ENCODE measurements at regions not wholly inside any gene's neighbourhood (a gene's known extent, or its start where the extent isn't known, plus 50 kb on each side); places are given as distances from the start of the nearest gene placed in this dataset.

DNA sequence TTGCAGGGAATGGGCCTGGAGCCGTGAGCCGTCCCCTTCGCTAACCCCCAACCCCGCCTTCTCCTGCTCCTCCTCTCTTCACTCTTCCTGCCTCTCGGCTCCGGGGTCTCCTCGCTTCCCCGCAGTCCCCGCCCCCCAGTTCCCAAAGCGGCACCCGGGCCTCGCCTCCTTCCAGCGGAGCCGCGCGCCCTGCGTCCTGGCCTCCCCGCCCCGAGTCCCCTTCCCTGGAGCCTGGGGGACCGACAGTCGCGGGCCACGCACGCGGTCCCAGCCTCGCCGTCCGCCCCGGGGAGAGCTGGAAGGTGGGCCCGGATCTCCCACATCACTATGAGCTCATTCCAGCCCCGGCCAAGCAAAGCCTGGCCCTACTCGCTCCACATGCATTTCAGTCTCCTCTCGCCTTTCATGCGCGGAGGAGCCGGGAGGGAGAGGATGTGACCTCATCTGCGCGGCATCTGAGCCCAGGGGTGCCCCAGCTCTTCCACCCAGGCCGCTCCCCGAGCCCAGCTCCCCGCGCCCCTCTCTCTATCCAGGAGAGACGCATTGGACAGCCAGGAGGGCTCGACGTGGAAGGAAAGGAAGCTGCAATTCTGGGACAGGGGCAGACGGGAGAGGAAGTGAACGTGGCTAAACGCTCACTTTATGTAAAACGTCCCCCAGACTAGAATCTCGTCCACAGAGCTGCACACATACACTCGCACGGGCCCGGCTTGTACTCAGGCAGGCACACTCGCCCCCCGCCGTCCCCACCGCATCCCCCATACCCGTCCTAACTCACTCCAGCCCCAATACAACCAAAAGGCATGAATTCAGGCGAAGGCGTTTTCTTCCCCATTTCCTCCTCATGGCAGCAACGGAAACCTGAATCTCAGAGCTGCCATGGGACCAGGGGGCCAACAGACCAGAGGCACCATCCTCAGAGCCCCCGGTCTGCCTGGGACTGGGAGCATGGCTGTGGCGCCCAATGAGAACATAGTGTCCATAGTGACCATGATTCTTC is 108.7 kb upstream of the CCND2 start:
- H3K27ac ChIP-seq (ENCODE audit: low read depth in 2 of 2, low read length in 1 of 2), result no peak overlapping the region
- no peaks in the 10 kb centered on the region; the same call in 1 of the 2 replicates for H3K27me3 ChIP-seq (ENCODE audit: insufficient read depth)
- H3K9ac ChIP-seq, result no peak overlapping the region
- peak overlapping the region; percentile 66 for H3K4me2 ChIP-seq
- POLR2A ChIA-PET, result no interaction called here
- H2AFZ ChIP-seq (ENCODE audit: low read depth), result peak overlapping the region; percentile 72; the same call in 1 of the 2 replicates
- no peaks in the 10 kb centered on the region for H3K4me1 ChIP-seq (ENCODE audit: control insufficient read depth in 1 of 2, insufficient read depth in 2 of 2, low read depth in 1 of 2, low read length in 1 of 2)
- H4K20me1 ChIP-seq (ENCODE audit: insufficient read depth), result no peaks in the 10 kb centered on the region
- TF ChIP-seq, protein P1, sequence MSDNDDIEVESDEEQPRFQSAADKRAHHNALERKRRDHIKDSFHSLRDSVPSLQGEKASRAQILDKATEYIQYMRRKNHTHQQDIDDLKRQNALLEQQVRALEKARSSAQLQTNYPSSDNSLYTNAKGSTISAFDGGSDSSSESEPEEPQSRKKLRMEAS (IDR thresholded peaks at IDR 0.05; ENCODE audit: low read depth), result 0 out of 2 replicates have a peak, but pooled peaks have one; percentile 45
- no peak for TF ChIP-seq ELF1 (IDR thresholded peaks at IDR 0.05)
- 7% methylated on average over 42 of the region's 63 CpGs for WGBS (ENCODE audit: low lambda C conversion rate)
- no peaks in the 10 kb centered on the region for H3K79me2 ChIP-seq (ENCODE audit: insufficient read depth)
- H3K9me2 ChIP-seq, result no peaks in the 10 kb centered on the region
- H3K9me3 ChIP-seq, result no peaks in the 10 kb centered on the region
- DNase-seq, result no peak
- H3K4me3 ChIP-seq (ENCODE audit: low read depth in 2 of 2, low read length in 1 of 2), result peak overlapping the region in 1 of 2 experiments; percentile 43; a peak in 3 of 4 replicates
- H3F3A ChIP-seq (replicated peaks; ENCODE audit: insufficient read depth), result no peaks in the 10 kb centered on the region
- CTCF ChIA-PET, result interaction anchor here (1.0 kb wide), 1 partner anchor 10 kb away, joined by 3 read pairs; no protein-coding TSS in a partner anchor
- H3K36me3 ChIP-seq (replicated peaks in 1 of 2; ENCODE audit: control insufficient read depth in 1 of 2, insufficient read depth in 2 of 2, low read length in 1 of 2), result no peaks in the 10 kb centered on the region

DNA sequence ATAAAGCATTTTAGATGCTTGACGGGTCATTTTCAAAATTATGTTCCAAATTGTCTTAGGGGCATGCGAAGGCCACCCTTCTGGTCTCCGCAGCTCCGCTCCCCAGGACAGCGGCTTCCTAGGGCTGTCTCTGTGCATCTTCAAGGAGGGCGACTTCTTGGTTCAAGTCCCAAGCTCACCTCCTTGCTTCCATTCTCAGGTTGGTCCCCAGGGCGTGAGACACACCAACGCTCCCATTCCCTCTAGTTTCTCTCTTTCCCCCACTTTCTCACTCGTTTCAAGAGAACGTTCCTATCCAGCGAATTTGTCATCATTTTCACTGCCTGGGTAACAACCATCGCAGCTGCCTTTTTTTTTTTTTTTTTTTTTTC is 109.4 kb upstream of the CCND2 start:
- no peaks in the 10 kb centered on the region; the same call in 1 of the 2 replicates for H3K27me3 ChIP-seq (ENCODE audit: insufficient read depth)
- ChIA-PET POLR2A (no interaction called here), CTCF (no interaction called here)
- H3K4me2 ChIP-seq, result peak overlapping the region; percentile 66
- H3K9me3 ChIP-seq, result no peaks in the 10 kb centered on the region
- no peak for TF ChIP-seq NFIC (IDR thresholded peaks at IDR 0.05; ENCODE audit: borderline replicate concordance)
- TF ChIP-seq TEAD4 (IDR thresholded peaks at IDR 0.05; ENCODE audit: borderline replicate concordance, insufficient read depth), result no peak
- no peak for TF ChIP-seq FOXJ3 (CRISPR knock-in tag; IDR thresholded peaks at IDR 0.05)
- H3K9ac ChIP-seq, result no peak overlapping the region
- H3K4me3 ChIP-seq (ENCODE audit: low read depth in 2 of 2, low read length in 1 of 2), result no peak overlapping the region
- DNase-seq, result no peak
- H3K36me3 ChIP-seq (replicated peaks in 1 of 2; ENCODE audit: control insufficient read depth in 1 of 2, insufficient read depth in 2 of 2, low read length in 1 of 2), result no peaks in the 10 kb centered on the region
- no peak overlapping the region for H3K27ac ChIP-seq (ENCODE audit: low read depth in 2 of 2, low read length in 1 of 2)
- H3K4me1 ChIP-seq (ENCODE audit: control insufficient read depth in 1 of 2, insufficient read depth in 2 of 2, low read depth in 1 of 2, low read length in 1 of 2), result no peaks in the 10 kb centered on the region
- H3K9me2 ChIP-seq, result no peaks in the 10 kb centered on the region
- no peaks in the 10 kb centered on the region for H3F3A ChIP-seq (replicated peaks; ENCODE audit: insufficient read depth)
- H3K79me2 ChIP-seq (ENCODE audit: insufficient read depth), result no peaks in the 10 kb centered on the region
- H2AFZ ChIP-seq (ENCODE audit: low read depth), result 0 out of 2 replicates have a peak overlapping the region, but pooled peaks have one; percentile 72
- 23% methylated on average over 12 of the region's 12 CpGs for WGBS (ENCODE audit: low lambda C conversion rate)
- no peaks in the 10 kb centered on the region for H4K20me1 ChIP-seq (ENCODE audit: insufficient read depth)

DNA sequence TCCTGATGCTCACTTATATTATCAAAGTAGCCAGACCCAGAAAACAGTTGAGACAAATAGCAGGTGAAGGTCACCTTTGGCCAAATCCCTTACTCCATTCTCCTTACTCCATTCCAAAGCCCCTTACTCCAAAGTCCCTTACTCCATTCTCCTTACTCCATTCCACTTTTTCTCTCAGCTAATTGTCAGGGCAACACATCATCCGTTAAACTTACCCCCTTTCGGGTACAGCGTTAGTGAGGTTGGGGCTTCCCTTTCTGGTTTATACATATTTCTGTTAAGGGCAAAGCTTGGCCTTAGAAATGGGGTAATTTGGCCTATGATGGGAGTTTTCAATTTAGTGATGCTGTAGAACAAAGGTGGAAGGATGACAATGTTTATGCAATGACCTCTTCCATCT is 111.8 kb upstream of the CCND2 start:
- no peaks in the 10 kb centered on the region for H3K79me2 ChIP-seq (ENCODE audit: insufficient read depth)
- no peak for DNase-seq
- H3K9me3 ChIP-seq, result no peaks in the 10 kb centered on the region
- H3K27ac ChIP-seq (ENCODE audit: low read depth in 2 of 2, low read length in 1 of 2), result no peak overlapping the region
- no peak overlapping the region for H3K4me2 ChIP-seq
- H4K20me1 ChIP-seq (ENCODE audit: insufficient read depth), result no peaks in the 10 kb centered on the region
- no peaks in the 10 kb centered on the region; the same call in 1 of the 2 replicates for H3K27me3 ChIP-seq (ENCODE audit: insufficient read depth)
- WGBS (ENCODE audit: low lambda C conversion rate), result 19% methylated on average over 3 of the region's 3 CpGs
- H3K4me3 ChIP-seq (ENCODE audit: low read depth in 2 of 2, low read length in 1 of 2), result no peak overlapping the region
- TF ChIP-seq FOXJ3 (CRISPR knock-in tag; IDR thresholded peaks at IDR 0.05), result no peak
- TF ChIP-seq, protein P2, sequence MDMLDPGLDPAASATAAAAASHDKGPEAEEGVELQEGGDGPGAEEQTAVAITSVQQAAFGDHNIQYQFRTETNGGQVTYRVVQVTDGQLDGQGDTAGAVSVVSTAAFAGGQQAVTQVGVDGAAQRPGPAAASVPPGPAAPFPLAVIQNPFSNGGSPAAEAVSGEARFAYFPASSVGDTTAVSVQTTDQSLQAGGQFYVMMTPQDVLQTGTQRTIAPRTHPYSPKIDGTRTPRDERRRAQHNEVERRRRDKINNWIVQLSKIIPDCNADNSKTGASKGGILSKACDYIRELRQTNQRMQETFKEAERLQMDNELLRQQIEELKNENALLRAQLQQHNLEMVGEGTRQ (IDR thresholded peaks at IDR 0.05; ENCODE audit: borderline replicate concordance, low read depth, low read length), result no peak
- TF ChIP-seq, protein P1 (IDR thresholded peaks at IDR 0.05; ENCODE audit: low read depth), result no peak
- TF ChIP-seq MEF2A (IDR thresholded peaks at IDR 0.05; ENCODE audit: borderline replicate concordance, low read depth), result no peak
- TF ChIP-seq, protein P3, sequence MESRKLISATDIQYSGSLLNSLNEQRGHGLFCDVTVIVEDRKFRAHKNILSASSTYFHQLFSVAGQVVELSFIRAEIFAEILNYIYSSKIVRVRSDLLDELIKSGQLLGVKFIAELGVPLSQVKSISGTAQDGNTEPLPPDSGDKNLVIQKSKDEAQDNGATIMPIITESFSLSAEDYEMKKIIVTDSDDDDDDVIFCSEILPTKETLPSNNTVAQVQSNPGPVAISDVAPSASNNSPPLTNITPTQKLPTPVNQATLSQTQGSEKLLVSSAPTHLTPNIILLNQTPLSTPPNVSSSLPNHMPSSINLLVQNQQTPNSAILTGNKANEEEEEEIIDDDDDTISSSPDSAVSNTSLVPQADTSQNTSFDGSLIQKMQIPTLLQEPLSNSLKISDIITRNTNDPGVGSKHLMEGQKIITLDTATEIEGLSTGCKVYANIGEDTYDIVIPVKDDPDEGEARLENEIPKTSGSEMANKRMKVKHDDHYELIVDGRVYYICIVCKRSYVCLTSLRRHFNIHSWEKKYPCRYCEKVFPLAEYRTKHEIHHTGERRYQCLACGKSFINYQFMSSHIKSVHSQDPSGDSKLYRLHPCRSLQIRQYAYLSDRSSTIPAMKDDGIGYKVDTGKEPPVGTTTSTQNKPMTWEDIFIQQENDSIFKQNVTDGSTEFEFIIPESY (IDR thresholded peaks at IDR 0.05; ENCODE audit: borderline replicate concordance, low read depth), result no peak
- no peak for TF ChIP-seq RFX5 (IDR thresholded peaks at IDR 0.05; ENCODE audit: low read length)
- TF ChIP-seq, protein P4, sequence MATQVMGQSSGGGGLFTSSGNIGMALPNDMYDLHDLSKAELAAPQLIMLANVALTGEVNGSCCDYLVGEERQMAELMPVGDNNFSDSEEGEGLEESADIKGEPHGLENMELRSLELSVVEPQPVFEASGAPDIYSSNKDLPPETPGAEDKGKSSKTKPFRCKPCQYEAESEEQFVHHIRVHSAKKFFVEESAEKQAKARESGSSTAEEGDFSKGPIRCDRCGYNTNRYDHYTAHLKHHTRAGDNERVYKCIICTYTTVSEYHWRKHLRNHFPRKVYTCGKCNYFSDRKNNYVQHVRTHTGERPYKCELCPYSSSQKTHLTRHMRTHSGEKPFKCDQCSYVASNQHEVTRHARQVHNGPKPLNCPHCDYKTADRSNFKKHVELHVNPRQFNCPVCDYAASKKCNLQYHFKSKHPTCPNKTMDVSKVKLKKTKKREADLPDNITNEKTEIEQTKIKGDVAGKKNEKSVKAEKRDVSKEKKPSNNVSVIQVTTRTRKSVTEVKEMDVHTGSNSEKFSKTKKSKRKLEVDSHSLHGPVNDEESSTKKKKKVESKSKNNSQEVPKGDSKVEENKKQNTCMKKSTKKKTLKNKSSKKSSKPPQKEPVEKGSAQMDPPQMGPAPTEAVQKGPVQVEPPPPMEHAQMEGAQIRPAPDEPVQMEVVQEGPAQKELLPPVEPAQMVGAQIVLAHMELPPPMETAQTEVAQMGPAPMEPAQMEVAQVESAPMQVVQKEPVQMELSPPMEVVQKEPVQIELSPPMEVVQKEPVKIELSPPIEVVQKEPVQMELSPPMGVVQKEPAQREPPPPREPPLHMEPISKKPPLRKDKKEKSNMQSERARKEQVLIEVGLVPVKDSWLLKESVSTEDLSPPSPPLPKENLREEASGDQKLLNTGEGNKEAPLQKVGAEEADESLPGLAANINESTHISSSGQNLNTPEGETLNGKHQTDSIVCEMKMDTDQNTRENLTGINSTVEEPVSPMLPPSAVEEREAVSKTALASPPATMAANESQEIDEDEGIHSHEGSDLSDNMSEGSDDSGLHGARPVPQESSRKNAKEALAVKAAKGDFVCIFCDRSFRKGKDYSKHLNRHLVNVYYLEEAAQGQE (IDR thresholded peaks at IDR 0.05; ENCODE audit: low read depth, low read length), result no peak
- no peak for TF ChIP-seq ELF1 (IDR thresholded peaks at IDR 0.05)
- H3F3A ChIP-seq (replicated peaks; ENCODE audit: insufficient read depth), result no peaks in the 10 kb centered on the region
- H3K4me1 ChIP-seq (ENCODE audit: control insufficient read depth in 1 of 2, insufficient read depth in 2 of 2, low read depth in 1 of 2, low read length in 1 of 2), result no peaks in the 10 kb centered on the region
- CTCF ChIA-PET, result no interaction called here
- H2AFZ ChIP-seq (ENCODE audit: low read depth), result no peak overlapping the region
- POLR2A ChIA-PET, result no interaction called here
- H3K9ac ChIP-seq, result no peak overlapping the region
- no peaks in the 10 kb centered on the region for H3K36me3 ChIP-seq (replicated peaks in 1 of 2; ENCODE audit: control insufficient read depth in 1 of 2, insufficient read depth in 2 of 2, low read length in 1 of 2)
- no peaks in the 10 kb centered on the region for H3K9me2 ChIP-seq
